Smooth muscle cell (in vitro differentiated cells): ENCODE measurements at regions not wholly inside any gene's neighbourhood (a gene's known extent, or its start where the extent isn't known, plus 50 kb on each side); places are given as distances from the start of the nearest gene placed in this dataset.

Experiments
- DNase-seq: peaks from one replicate; lab custom pipeline; 2025; ENCODE audit not compliant: unreplicated experiment; lab: John Stamatoyannopoulos, UW
- H2AFZ ChIP-seq: fragments of 200-600 bp; sonication (generic); 2 replicates; pipeline ENCODE4 v1.6.0; 2016; ENCODE audit warnings: antibody characterized with exemption, low read depth, mild to moderate bottlenecking
- H3F3A ChIP-seq: fragments of 200-600 bp; sonication (generic); 2 replicates; pipeline ENCODE4 v1.6.0; 2017; ENCODE audit warnings: antibody characterized with exemption, low read depth
- H3K27ac ChIP-seq: fragments of 200-600 bp; sonication (generic); 2 replicates; pipeline ENCODE4 v1.5.1; 2016; ENCODE audit warnings: low read depth, mild to moderate bottlenecking
- H3K27me3 ChIP-seq: fragments of 200-600 bp; sonication (generic); 2 replicates; pipeline ENCODE4 v1.6.1; 2016; ENCODE audit warnings: low read depth, mild to moderate bottlenecking
- H3K36me3 ChIP-seq: fragments of 200-600 bp; sonication (generic); 2 replicates; pipeline ENCODE4 v1.5.1; 2016; ENCODE audit warnings: low read depth
- H3K4me1 ChIP-seq: fragments of 200-600 bp; sonication (generic); 2 replicates; pipeline ENCODE4 v1.5.1; 2016; ENCODE audit warnings: low read depth
- H3K4me2 ChIP-seq: fragments of 200-600 bp; sonication (generic); 2 replicates; pipeline ENCODE4 v1.6.0; 2016; ENCODE audit warnings: mild to moderate bottlenecking
- H3K4me3 ChIP-seq: fragments of 200-600 bp; sonication (generic); 2 replicates; pipeline ENCODE4 v1.5.1; 2016; ENCODE audit warnings: mild to moderate bottlenecking
- H3K79me2 ChIP-seq: fragments of 200-600 bp; sonication (generic); 2 replicates; pipeline ENCODE4 v1.6.0; 2016; ENCODE audit warnings: low read depth, mild to moderate bottlenecking
- H3K9ac ChIP-seq: fragments of 200-600 bp; sonication (generic); 2 replicates; pipeline ENCODE4 v1.6.0; 2016; ENCODE audit warnings: low read depth
- H3K9me3 ChIP-seq: fragments of 200-600 bp; sonication (generic); replicated peaks from 2 replicates; pipeline ENCODE4 v1.5.1; 2016; ENCODE audit warnings: low read depth
- H4K20me1 ChIP-seq: fragments of 200-600 bp; sonication (generic); 2 replicates; pipeline ENCODE4 v1.6.0; 2016; ENCODE audit warnings: low read depth
- WGBS: methylation state at CpG from one replicate; pipeline ENCODE4 v1.1.7; 2016; ENCODE audit warnings: low lambda C conversion rate; 5-methylcytosine and 5-hydroxymethylcytosine counted together
- TF ChIP-seq, protein P1 (sequence below): fragments of 200-600 bp; sonication (generic); IDR thresholded peaks from 2 replicates; pipeline ENCODE4 v1.5.1; 2017; ENCODE audit warnings: borderline replicate concordance, mild to moderate bottlenecking, antibody characterized with exemption; ENCODE audit not compliant: insufficient read depth, poor library complexity, severe bottlenecking

DNA sequence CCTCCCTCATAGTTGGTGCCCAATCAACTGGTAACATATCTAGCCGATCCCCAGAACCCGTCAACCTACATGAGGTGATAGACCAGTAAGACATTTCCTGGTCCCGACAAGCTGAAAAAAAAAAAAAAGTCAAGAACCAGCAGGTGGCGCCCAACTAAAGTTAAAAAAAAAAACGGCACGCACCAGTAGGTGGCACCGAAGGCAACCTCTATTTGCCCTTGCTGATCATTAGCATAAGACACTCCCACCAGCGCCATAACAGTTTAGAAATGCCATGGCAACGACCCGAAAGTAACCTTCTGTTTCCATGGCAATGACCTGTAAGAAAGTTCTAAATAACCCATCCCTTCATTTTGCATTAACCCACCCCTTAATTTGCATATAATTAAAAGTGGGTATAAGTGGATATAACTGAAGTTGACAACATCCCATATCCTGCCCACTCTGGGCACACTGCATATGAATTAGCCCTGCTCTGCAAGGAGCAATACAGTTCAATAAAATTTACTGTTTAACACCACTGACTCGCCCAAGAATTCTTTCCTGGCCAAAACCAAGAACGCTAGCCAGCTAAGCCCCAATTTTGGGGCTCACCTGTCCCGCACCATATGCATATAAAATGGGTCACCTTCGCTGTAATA is 83.9 kb upstream of the SPANXB1 start:
- no peak overlapping the region for H3K4me3 ChIP-seq
- no peak overlapping the region for H3K9ac ChIP-seq
- no peak overlapping the region for H3K4me2 ChIP-seq
- no peak for DNase-seq
- H3K79me2 ChIP-seq = no peaks in the 10 kb centered on the region
- no peak overlapping the region for H2AFZ ChIP-seq
- 44% methylated on average over 14 of the region's 14 CpGs for WGBS
- H3K9me3 ChIP-seq = no peaks in the 10 kb centered on the region
- H3K36me3 ChIP-seq = no peaks in the 10 kb centered on the region
- TF ChIP-seq, protein P1, sequence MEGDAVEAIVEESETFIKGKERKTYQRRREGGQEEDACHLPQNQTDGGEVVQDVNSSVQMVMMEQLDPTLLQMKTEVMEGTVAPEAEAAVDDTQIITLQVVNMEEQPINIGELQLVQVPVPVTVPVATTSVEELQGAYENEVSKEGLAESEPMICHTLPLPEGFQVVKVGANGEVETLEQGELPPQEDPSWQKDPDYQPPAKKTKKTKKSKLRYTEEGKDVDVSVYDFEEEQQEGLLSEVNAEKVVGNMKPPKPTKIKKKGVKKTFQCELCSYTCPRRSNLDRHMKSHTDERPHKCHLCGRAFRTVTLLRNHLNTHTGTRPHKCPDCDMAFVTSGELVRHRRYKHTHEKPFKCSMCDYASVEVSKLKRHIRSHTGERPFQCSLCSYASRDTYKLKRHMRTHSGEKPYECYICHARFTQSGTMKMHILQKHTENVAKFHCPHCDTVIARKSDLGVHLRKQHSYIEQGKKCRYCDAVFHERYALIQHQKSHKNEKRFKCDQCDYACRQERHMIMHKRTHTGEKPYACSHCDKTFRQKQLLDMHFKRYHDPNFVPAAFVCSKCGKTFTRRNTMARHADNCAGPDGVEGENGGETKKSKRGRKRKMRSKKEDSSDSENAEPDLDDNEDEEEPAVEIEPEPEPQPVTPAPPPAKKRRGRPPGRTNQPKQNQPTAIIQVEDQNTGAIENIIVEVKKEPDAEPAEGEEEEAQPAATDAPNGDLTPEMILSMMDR = peak; percentile 56
- H3K27me3 ChIP-seq = no peaks in the 10 kb centered on the region
- H4K20me1 ChIP-seq = no peaks in the 10 kb centered on the region
- H3F3A ChIP-seq = no peaks in the 10 kb centered on the region
- H3K4me1 ChIP-seq = no peaks in the 10 kb centered on the region
- H3K27ac ChIP-seq = no peak overlapping the region

DNA sequence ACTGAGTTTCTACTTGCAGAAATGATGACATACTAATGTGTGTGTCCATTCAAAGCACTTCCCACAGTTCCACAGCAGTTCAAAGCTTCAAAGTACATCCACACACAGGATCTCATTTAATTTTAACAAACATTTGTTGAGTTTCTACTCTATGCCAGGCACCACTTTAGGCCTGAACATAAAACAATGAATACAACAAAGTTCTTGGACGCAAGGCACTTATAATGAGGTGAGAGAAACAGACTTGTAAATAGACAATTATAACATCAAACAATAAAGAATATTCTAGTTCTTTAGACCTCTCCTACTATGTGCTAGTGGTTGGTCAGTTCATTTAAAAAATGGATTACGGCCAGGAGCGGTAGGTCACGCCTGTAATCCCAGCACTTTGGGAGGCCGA is 82.0 kb upstream of the SPANXB1 start:
- no peaks in the 10 kb centered on the region for H3K4me1 ChIP-seq
- no peak overlapping the region for H3K9ac ChIP-seq
- no peaks in the 10 kb centered on the region for H3K9me3 ChIP-seq
- H3F3A ChIP-seq = no peaks in the 10 kb centered on the region
- TF ChIP-seq, protein P1 = no peak
- no peak overlapping the region for H3K4me2 ChIP-seq
- DNase-seq = no peak
- no peaks in the 10 kb centered on the region for H4K20me1 ChIP-seq
- H3K27me3 ChIP-seq = no peaks in the 10 kb centered on the region
- no peak overlapping the region for H2AFZ ChIP-seq
- H3K79me2 ChIP-seq = no peaks in the 10 kb centered on the region
- 83% methylated on average over 5 of the region's 5 CpGs for WGBS
- H3K36me3 ChIP-seq = no peaks in the 10 kb centered on the region
- H3K4me3 ChIP-seq = no peak overlapping the region
- no peak overlapping the region for H3K27ac ChIP-seq

DNA sequence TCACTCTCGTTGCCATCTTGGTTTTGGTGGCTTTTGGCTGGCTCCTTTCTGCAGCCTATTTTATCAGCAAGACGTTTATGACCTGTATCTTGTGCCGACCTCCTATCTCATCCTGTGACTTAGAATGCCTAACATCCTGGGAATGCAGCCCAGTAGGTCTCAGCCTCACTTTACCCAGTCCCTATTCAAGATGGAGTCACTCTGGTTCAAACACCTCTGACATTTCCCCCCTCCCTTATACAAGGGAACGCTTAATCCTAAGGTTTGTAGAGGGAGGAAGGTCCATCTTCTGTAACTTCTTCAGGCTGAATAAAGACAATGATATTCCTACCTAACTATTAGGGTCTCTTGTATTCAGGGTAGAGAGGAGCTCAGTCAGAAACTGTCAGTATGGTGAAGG is 79.3 kb upstream of the SPANXB1 start:
- TF ChIP-seq, protein P1 = no peak
- H2AFZ ChIP-seq = no peak overlapping the region
- WGBS = 69% methylated on average over 4 of the region's 4 CpGs
- no peak overlapping the region for H3K4me3 ChIP-seq
- H3K4me2 ChIP-seq = no peak overlapping the region
- no peak for DNase-seq
- no peaks in the 10 kb centered on the region for H3K4me1 ChIP-seq
- no peaks in the 10 kb centered on the region for H4K20me1 ChIP-seq
- no peaks in the 10 kb centered on the region for H3K27me3 ChIP-seq
- no peaks in the 10 kb centered on the region for H3K9me3 ChIP-seq
- H3K79me2 ChIP-seq = no peaks in the 10 kb centered on the region
- H3F3A ChIP-seq = no peaks in the 10 kb centered on the region
- no peaks in the 10 kb centered on the region for H3K36me3 ChIP-seq
- no peak overlapping the region for H3K9ac ChIP-seq
- no peak overlapping the region for H3K27ac ChIP-seq

DNA sequence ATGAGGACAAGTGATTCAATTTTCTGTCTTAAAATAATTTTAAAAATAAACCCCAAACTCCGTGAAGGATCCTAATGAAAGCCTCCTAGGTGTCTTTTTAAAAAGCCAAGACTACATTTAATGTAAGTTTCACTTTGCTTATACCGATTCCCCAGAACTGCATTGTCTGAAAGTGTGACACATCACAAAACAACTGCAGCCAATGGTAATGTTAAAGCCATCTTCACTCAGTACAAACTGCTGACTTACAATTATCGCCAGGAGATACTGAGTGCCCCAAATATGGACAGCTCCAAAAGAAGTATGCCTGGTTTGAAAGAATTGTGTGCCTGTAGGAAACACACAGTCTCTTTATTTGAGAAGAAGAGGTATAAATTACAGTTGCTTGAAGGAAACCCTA is 73.7 kb upstream of the SPANXB1 start:
- no peaks in the 10 kb centered on the region for H3F3A ChIP-seq
- H3K27ac ChIP-seq = no peak overlapping the region
- TF ChIP-seq, protein P1 = no peak
- H3K4me1 ChIP-seq = no peaks in the 10 kb centered on the region
- no peaks in the 10 kb centered on the region for H4K20me1 ChIP-seq
- DNase-seq = no peak
- no peak overlapping the region for H2AFZ ChIP-seq
- H3K4me2 ChIP-seq = no peak overlapping the region
- no peaks in the 10 kb centered on the region for H3K9me3 ChIP-seq
- no peaks in the 10 kb centered on the region for H3K27me3 ChIP-seq
- WGBS = 64% methylated on average over 3 of the region's 3 CpGs
- H3K79me2 ChIP-seq = no peaks in the 10 kb centered on the region
- H3K36me3 ChIP-seq = no peaks in the 10 kb centered on the region
- H3K4me3 ChIP-seq = no peak overlapping the region
- no peak overlapping the region for H3K9ac ChIP-seq
